Endodermal cell (in vitro differentiated cells): ENCODE measurements at regions not wholly inside any gene's neighbourhood (a gene's known extent, or its start where the extent isn't known, plus 50 kb on each side); places are given as distances from the start of the nearest gene placed in this dataset.

ENCODE experiments used
- DNase-seq: peaks from one replicate; pipeline ENCODE4 v3.0.0-alpha.2; 2017
- H3K27ac ChIP-seq: 2 replicates; pipeline ENCODE4 v1.5.1; 2013; ENCODE audit warnings: mild to moderate bottlenecking, low read depth, low read length, moderate library complexity
- H3K27me3 ChIP-seq: 2 replicates; pipeline ENCODE4 v1.6.1; 2013; ENCODE audit warnings: mild to moderate bottlenecking, low read length, moderate library complexity; ENCODE audit not compliant: insufficient read depth, control insufficient read depth, poor library complexity, severe bottlenecking
- H3K36me3 ChIP-seq: 2 replicates; pipeline ENCODE4 v1.7.0; 2013; ENCODE audit warnings: mild to moderate bottlenecking, low read length, moderate library complexity; ENCODE audit not compliant: control insufficient read depth, insufficient read depth
- H3K4me1 ChIP-seq: one replicate; pipeline ENCODE4 v1.7.0; 2013; ENCODE audit warnings: low read length; ENCODE audit not compliant: control insufficient read depth, insufficient read depth
- H3K4me3 ChIP-seq: 2 replicates; pipeline ENCODE4 v1.5.1; 2013; ENCODE audit warnings: mild to moderate bottlenecking, low read length, moderate library complexity
- H3K9ac ChIP-seq: 2 replicates; pipeline ENCODE4 v1.6.1; 2013; ENCODE audit warnings: mild to moderate bottlenecking, low read length, moderate library complexity; ENCODE audit not compliant: poor library complexity, severe bottlenecking; ENCODE audit errors: extremely low read depth
- H3K9me3 ChIP-seq: 2 replicates; pipeline ENCODE4 v1.6.1; 2013; ENCODE audit warnings: mild to moderate bottlenecking, low read length, moderate library complexity; ENCODE audit not compliant: control insufficient read depth
- H3K27ac Mint-ChIP-seq: 2 replicates; pipeline ENCODE4 v1.8.0; 2020; ENCODE audit warnings: mixed read lengths
- H3K27me3 Mint-ChIP-seq: 2 replicates; pipeline ENCODE4 v1.8.0; 2021; ENCODE audit warnings: mild to moderate bottlenecking, mixed read lengths; ENCODE audit not compliant: insufficient read depth
- H3K36me3 Mint-ChIP-seq: 2 replicates; pipeline ENCODE4 v1.8.0; 2020; ENCODE audit warnings: low read depth, mixed read lengths
- H3K4me1 Mint-ChIP-seq: 2 replicates; pipeline ENCODE4 v1.8.0; 2020; ENCODE audit warnings: mixed read lengths
- H3K4me3 Mint-ChIP-seq: 2 replicates; pipeline ENCODE4 v1.8.0; 2020; ENCODE audit warnings: mild to moderate bottlenecking, moderate library complexity, mixed read lengths
- H3K9me3 Mint-ChIP-seq: 2 replicates; pipeline ENCODE4 v1.8.0; 2020; ENCODE audit warnings: mild to moderate bottlenecking, mixed read lengths
- CTCF ChIP-seq: fragments of 200-600 bp; sonication (generic); conservative IDR thresholded peaks from 2 replicates; pipeline ENCODE4 v1.5.0; 2021; ENCODE audit warnings: antibody characterized with exemption, mild to moderate bottlenecking
- WGBS, 2 experiments: methylation state at CpG; one replicate each; pipeline versions ENCODE4 v1.1.5 to v1.1.7; 2013; ENCODE audit warnings: missing lambda C conversion rate in 2 of 2, mixed read lengths in 1 of 2; ENCODE audit not compliant: insufficient coverage in 1 of 2, insufficient read length in 1 of 2; 5-methylcytosine and 5-hydroxymethylcytosine counted together

- Histone ChIP-seq H3K36me3 (no peaks in the 10 kb centered on the region), H3K9me3 (no peaks in the 10 kb centered on the region), H3K4me1 (no peaks in the 10 kb centered on the region), H3K27me3 (no peaks in the 10 kb centered on the region), H3K9ac (no peak overlapping the region), H3K27ac (no peak overlapping the region), H3K4me3 (no peak overlapping the region)
- 97% methylated on average over 2 of the region's 3 CpGs; no CpG with 5 or more reads in 1 of the 2 experiments for WGBS, 2 experiments
- no peak for DNase-seq
- no peak for TF ChIP-seq CTCF
- peaks cover 2% of the 10 kb centered on the region for H3K4me1 Mint-ChIP-seq
- no peaks in the 10 kb centered on the region for H3K36me3 Mint-ChIP-seq
- no peak overlapping the region for H3K27ac Mint-ChIP-seq
- no peaks in the 10 kb centered on the region for H3K9me3 Mint-ChIP-seq
- no peak overlapping the region for H3K4me3 Mint-ChIP-seq
- H3K27me3 Mint-ChIP-seq: no peaks in the 10 kb centered on the region
These were observed 268.8 kb upstream of the PCDH9 start for GRCh38 chr13:67498948-67499347.

GRCh38 chr13:67493835-67494234 is 263.7 kb upstream of the PCDH9 start:
- no peak for DNase-seq
- H3K4me1 ChIP-seq: no peaks in the 10 kb centered on the region
- H3K27ac Mint-ChIP-seq: no peak overlapping the region
- no peak for TF ChIP-seq CTCF
- no peaks in the 10 kb centered on the region for H3K27me3 Mint-ChIP-seq
- H3K9me3 Mint-ChIP-seq: no peaks in the 10 kb centered on the region
- no peak overlapping the region for H3K27ac ChIP-seq
- no peaks in the 10 kb centered on the region for H3K27me3 ChIP-seq
- H3K4me3 Mint-ChIP-seq: no peak overlapping the region
- no peaks in the 10 kb centered on the region for H3K36me3 Mint-ChIP-seq
- no peaks in the 10 kb centered on the region for H3K36me3 ChIP-seq
- peaks cover 6% of the 10 kb centered on the region for H3K4me1 Mint-ChIP-seq
- no peak overlapping the region for H3K9ac ChIP-seq
- no peak overlapping the region for H3K4me3 ChIP-seq
- WGBS, 2 experiments: 71% methylated on average over 1 of the region's 1 CpG; no CpG with 5 or more reads in 1 of the 2 experiments
- H3K9me3 ChIP-seq: no peaks in the 10 kb centered on the region

- WGBS, 2 experiments: 17 to 79% methylated on average over 1 to 2 of the region's 2 CpGs
- Mint-ChIP-seq H3K4me1 (peaks cover 5% of the 10 kb centered on the region), H3K27me3 (no peaks in the 10 kb centered on the region), H3K9me3 (no peaks in the 10 kb centered on the region), H3K4me3 (no peak overlapping the region), H3K27ac (no peak overlapping the region), H3K36me3 (no peaks in the 10 kb centered on the region)
- Histone ChIP-seq H3K36me3 (no peaks in the 10 kb centered on the region), H3K9ac (no peak overlapping the region), H3K4me3 (no peak overlapping the region), H3K9me3 (no peaks in the 10 kb centered on the region), H3K4me1 (no peaks in the 10 kb centered on the region), H3K27ac (no peak overlapping the region), H3K27me3 (no peaks in the 10 kb centered on the region)
- no peak for DNase-seq
- no peak for TF ChIP-seq CTCF
These were observed 258.9 kb upstream of the PCDH9 start for GRCh38 chr13:67489016-67489415.
